ENCODE measurements at regions not wholly inside any gene's neighbourhood (a gene's known extent, or its start where the extent isn't known, plus 50 kb on each side); places are given as distances from the start of the nearest gene placed in this dataset.
"Not testable (repeated sequence)": the region's sequence is repeated elsewhere in the genome, so short reads cannot be mapped to it uniquely, and the experiment has no call there.

DNA sequence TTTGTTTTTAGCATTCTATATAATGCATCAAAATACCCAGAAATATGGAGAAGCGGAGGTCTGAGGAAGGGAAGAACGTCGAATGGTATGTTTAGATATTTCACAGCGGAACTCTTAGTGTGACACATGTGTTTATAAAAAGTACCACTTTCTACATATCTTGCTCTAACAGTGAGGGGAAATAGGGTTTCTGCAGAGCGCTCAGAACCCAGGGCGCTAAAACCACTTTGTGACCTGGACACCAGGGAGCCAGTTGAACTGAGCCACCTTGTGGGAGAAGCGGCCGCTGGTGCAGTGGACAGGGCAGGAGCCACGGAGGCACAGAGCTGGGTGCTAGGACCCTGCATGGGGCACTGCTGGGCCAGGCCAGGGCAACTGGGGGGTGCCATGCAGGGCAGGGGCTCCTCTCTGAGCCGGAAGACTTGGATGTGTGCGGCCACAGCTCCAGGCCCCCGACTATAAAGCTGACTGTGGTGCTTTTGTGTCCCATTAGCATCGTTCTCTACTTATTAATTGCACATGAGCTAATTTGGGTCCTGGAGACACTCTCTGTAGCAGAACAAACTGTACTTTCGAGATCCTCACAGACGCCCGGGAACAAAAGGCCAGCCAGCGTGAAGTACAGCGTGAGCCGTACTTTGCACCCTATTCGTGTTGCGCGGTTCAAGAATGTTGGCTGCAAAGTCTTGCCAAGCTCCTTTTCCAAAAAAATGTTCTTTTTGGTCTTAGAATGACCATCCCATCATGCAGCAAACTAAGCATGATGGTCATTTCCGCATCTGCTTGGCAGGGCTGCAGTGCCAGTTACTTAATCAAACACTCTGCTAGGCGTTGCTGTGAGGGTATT lies 151.9 kb upstream of the ALKAL2 start:
- no peaks in the 10 kb centered on the region for H3K27me3 Mint-ChIP-seq
- H3K4me1 Mint-ChIP-seq: peaks cover 47% of the 10 kb centered on the region
- ATAC-seq: no peak
- no peaks in the 10 kb centered on the region for H3K9me3 Mint-ChIP-seq
- peak overlapping the region; percentile 86 for H3K27ac Mint-ChIP-seq
- H3K4me3 Mint-ChIP-seq: no peak overlapping the region
- no peaks in the 10 kb centered on the region for H3K36me3 Mint-ChIP-seq

DNA sequence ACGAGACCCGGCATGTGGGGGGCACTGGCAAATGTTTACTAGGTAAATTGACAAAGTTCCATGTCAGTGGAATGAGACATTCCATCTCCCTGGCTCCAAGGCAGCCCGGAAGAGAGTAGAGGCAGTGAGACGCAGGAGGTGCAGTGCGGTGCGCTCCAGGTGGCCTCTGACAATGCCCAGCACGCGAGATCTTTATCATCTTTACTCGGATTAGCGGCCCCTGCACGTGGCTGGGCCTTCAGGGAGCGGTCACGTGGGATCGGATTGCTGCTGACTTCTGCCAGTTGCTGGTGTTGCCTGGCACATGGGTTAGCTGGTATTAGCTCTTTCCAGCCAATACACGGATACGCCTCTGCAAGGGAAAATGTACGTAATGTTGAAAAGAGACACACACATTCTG lies 151.2 kb upstream of the ALKAL2 start:
- no peak for ATAC-seq
- H3K4me1 Mint-ChIP-seq: peaks cover 54% of the 10 kb centered on the region
- no peaks in the 10 kb centered on the region for H3K36me3 Mint-ChIP-seq
- H3K9me3 Mint-ChIP-seq: no peaks in the 10 kb centered on the region
- no peak overlapping the region for H3K4me3 Mint-ChIP-seq
- H3K27ac Mint-ChIP-seq: peak overlapping the region; percentile 86
- no peaks in the 10 kb centered on the region for H3K27me3 Mint-ChIP-seq

DNA sequence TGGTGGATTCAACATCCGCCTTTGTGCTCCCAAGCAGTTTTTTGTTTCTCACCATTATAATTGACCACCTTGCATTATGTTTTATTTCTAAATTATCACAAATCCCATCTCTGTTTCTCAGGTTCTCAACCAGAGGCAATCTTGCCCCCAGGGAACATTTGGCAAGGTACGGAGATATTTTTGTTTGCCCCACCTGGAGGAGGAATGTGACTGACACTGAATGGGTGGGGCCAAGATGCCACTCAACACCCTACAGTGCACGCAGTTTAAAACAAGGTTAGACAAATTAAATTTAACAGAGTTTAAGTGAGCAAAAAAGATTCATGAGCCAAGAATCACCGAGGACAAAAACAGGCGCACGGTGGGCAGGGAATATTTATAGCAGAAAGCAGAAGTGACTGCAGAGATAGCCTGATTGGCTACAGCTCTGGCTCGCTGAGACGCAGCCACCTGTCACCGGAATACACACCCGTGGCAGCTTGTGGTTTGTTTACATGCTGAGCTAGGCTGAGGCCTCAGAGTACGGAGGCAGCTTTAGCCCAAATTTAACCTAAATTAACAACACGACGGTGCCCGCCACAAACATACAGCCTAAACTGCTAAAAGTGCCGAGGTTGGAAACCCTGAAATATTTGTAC lies 150.0 kb upstream of the ALKAL2 start:
- H3K36me3 Mint-ChIP-seq: no peaks in the 10 kb centered on the region
- H3K4me3 Mint-ChIP-seq: peak overlapping the region; percentile 78
- no peaks in the 10 kb centered on the region for H3K27me3 Mint-ChIP-seq
- H3K4me1 Mint-ChIP-seq: peaks cover 48% of the 10 kb centered on the region
- H3K9me3 Mint-ChIP-seq: no peaks in the 10 kb centered on the region
- peak; percentile 96 for ATAC-seq
- peak overlapping the region; percentile 86 for H3K27ac Mint-ChIP-seq

DNA sequence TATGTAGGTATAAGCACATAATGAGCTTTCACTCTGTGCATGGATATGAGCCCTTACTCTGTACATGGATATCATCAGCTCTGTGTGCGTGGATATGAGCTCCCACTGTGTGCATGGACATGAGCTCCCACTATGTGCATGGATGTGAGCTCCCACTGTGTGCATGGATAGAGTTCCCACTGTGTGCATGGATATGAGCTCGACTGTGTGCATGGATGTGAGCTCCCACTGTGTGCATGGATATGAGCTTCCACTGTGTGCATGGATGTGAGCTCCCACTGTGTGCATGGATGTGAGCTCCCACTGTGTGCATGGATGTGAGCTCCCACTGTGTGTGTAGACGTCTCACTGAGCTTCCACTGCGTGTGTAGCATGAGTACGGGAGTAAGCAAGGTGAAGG lies 149.3 kb upstream of the ALKAL2 start:
- Mint-ChIP-seq H3K27ac (peak overlapping the region; percentile 86), H3K36me3 (no peaks in the 10 kb centered on the region), H3K4me1 (peaks cover 47% of the 10 kb centered on the region)

DNA sequence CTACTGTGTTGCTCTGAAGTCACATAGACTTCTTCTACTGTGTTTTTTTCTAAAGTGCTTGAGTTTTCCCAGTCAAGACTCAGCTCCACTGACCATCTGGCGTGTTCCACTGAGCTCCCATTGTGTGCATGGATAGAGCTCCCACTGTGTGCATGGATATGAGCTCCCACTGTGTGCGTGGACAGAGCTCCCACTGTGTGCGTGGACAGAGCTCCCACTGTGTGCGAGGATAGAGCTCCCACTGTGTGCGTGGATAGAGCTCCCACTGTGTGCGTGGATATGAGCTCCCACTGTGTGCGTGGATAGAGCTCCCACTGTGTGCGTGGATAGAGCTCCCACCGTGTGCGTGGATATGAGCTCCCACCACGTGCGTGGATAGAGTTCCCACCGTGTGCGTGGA lies 148.3 kb upstream of the ALKAL2 start:
- Mint-ChIP-seq H3K4me3 (no peak overlapping the region), H3K9me3 (no peaks in the 10 kb centered on the region), H3K36me3 (no peaks in the 10 kb centered on the region), H3K4me1 (peaks cover 40% of the 10 kb centered on the region), H3K27me3 (no peaks in the 10 kb centered on the region), H3K27ac (no peak overlapping the region)
- ATAC-seq: no peak

More for the DNA sequence above, 149.3 kb upstream of the ALKAL2 start:
- Mint-ChIP-seq H3K4me3 (no peak overlapping the region), H3K9me3 (no peaks in the 10 kb centered on the region), H3K27me3 (no peaks in the 10 kb centered on the region)
- no peak for ATAC-seq

DNA sequence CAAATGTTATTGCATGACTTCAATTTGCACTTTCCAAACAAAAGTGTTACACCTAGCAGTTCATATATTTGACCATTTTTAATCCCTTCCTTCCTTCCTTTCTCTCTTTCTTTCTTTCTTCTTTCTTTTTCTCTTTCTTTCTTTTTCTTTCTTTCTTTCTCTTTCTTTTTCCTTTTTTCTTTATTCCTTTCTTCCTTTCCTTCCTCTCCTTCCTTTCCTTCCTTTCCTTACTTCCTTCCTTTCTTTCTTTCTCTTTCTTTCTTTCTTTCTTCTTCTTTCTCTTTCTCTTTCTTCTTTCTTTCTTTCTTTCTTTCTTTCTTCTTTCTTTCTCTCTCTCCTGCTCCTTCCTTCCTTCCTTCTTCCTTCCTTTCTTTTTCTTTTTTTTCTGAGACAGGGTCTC lies 146.7 kb upstream of the ALKAL2 start:
- Mint-ChIP-seq H3K36me3 (no peaks in the 10 kb centered on the region), H3K9me3 (no peaks in the 10 kb centered on the region), H3K4me3 (no peak overlapping the region), H3K4me1 (peaks cover 45% of the 10 kb centered on the region), H3K27ac (peak overlapping the region; percentile 66), H3K27me3 (no peaks in the 10 kb centered on the region)
- no peak for ATAC-seq

DNA sequence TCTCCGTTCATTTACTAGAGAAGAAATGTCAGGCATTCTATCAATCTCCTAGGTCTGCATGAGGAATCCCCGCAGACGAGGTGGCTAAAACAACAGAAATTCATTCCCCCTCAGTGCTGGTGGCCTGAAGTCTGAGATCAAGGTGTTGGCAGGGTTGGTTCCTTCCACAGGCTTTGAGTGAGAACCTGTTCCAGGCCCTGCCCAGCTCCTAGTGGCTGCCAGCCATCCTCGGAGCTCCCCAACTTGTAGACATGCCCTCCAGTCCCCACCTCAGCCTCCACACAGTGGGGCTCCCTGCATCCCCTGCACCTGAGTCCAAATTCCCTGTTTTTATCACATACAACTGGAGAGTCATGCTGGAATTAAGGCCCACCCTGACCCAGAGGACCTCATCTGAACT lies 145.3 kb upstream of the ALKAL2 start:
- Mint-ChIP-seq H3K4me3 (no peak overlapping the region), H3K27me3 (no peaks in the 10 kb centered on the region), H3K27ac (peak overlapping the region; percentile 19), H3K9me3 (no peaks in the 10 kb centered on the region), H3K36me3 (no peaks in the 10 kb centered on the region), H3K4me1 (peaks cover 42% of the 10 kb centered on the region)
- ATAC-seq: no peak

DNA sequence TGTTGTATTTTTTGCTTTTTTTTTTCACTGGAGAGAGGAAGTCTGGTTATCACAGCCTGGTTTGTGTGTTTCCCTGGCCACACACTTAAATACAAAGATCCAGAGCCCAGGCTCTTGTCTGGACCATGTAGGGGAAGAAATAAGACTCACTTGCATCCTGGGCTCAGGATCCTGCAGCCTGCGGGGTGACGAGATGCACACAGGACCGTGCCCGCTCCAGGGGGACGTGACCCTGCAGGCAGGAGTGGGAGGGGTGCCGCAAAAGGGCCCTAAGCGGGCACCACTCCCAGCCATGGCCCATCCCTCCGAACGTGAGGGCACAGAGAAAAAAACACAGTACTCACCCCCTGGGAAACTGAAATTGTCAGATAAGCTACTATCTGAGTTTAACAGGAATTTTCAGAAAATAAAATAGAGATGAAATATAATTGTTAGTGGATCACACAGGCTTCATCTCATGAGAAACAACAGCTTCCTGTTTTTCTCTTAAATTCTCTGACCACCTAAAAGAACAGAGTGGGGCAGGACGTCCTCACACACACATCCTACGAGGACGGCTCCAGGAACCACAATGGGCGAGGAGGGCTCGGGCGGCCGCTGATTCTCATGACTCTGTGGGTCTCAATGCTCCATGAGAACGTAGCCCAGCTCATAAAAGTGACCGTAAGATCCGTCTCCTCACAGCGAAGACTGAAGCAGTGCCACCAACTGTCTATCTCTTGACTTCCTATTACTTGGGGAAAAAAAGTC lies 142.6 kb upstream of the ALKAL2 start:
- no peak for ATAC-seq
- no peaks in the 10 kb centered on the region for H3K9me3 Mint-ChIP-seq
- H3K27ac Mint-ChIP-seq: peak overlapping the region; percentile 85
- peak overlapping the region; percentile 76 for H3K4me3 Mint-ChIP-seq
- H3K36me3 Mint-ChIP-seq: no peaks in the 10 kb centered on the region
- no peaks in the 10 kb centered on the region for H3K27me3 Mint-ChIP-seq
- H3K4me1 Mint-ChIP-seq: peaks cover 32% of the 10 kb centered on the region

DNA sequence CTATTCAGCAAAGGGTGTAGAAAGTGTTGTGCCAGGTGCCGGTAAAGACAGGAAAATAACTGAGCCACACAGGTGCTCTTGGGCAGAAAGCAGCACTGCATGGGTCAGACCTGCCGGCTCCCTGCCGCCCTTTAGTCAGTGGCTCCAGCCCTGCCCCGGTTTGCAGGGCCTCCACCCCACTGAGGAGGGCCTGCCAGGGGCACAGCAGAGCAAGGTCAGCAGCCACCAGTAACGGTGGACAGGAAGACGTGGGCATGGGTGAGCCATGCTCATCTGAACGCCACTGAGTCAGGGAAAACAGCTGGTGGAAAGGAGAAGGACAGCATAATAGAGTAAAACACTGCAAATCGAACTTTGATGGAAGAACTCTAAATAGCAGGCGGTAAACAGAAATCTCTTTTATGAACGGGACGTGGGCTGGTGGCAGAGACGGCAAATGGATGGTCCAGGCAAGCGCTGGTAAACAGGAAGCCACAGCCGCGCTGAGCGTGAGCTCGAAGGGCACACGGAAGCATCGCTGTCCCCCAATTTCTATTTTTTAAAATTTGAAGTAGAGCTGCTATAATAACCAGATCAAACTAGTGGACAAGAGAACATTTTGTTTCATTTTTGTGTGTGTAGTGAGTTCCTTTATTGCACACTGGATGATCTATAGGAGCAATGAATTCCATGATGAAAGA lies 141.8 kb upstream of the ALKAL2 start:
- peak overlapping the region; percentile 85 for H3K27ac Mint-ChIP-seq
- H3K4me3 Mint-ChIP-seq: peak overlapping the region; percentile 76
- no peaks in the 10 kb centered on the region for H3K27me3 Mint-ChIP-seq
- H3K36me3 Mint-ChIP-seq: no peaks in the 10 kb centered on the region
- peak; percentile 76 for ATAC-seq
- peaks cover 28% of the 10 kb centered on the region for H3K4me1 Mint-ChIP-seq
- no peaks in the 10 kb centered on the region for H3K9me3 Mint-ChIP-seq

DNA sequence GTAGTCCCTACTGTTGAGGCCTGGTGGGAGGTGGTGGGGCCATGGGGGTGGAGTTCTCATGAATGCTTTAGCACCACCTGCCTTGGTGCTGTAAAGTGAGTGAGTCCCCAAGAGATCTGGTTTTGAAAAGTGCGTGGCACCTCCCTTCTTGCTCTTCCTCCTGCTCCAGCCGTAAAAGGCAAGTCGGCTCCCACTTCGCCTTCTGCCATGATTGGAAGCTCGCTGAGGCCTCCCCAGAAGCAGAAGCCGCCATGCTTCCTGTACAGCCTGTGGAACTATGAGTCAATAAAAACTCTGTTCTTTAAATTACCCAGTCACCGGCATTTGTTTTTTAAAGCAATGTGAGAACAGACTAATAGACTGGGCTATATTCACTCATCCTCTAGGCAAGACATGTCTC lies 141.3 kb upstream of the ALKAL2 start:
- peak overlapping the region; percentile 85 for H3K27ac Mint-ChIP-seq
- peaks cover 22% of the 10 kb centered on the region for H3K4me1 Mint-ChIP-seq
- H3K36me3 Mint-ChIP-seq: no peaks in the 10 kb centered on the region
- H3K27me3 Mint-ChIP-seq: no peaks in the 10 kb centered on the region
- no peak for ATAC-seq
- peak overlapping the region; percentile 76 for H3K4me3 Mint-ChIP-seq
- H3K9me3 Mint-ChIP-seq: no peaks in the 10 kb centered on the region

DNA sequence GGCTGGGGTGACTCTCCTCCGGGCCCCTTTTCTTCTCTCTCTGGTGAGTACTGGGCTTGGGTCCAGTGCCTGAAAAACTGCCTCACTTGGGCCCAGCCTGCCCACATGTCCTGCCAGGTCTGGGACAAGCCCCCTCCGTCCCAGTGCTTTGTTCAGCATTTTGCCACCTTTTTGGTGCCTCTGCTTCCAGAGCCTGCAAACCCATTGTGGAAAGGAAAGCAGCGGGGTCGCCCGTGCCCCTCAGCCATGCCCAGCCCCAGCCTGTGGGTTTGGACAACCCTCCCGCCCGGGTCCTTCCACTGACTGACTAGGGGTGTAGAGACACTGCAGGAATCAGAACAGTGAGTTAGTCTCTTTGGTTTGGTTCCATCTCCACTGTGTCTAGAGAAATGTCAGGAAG lies 140.7 kb upstream of the ALKAL2 start:
- ATAC-seq: no peak
- Mint-ChIP-seq H3K4me1 (peaks cover 21% of the 10 kb centered on the region), H3K27ac (peak overlapping the region; percentile 85), H3K27me3 (no peaks in the 10 kb centered on the region), H3K36me3 (no peaks in the 10 kb centered on the region), H3K4me3 (peak overlapping the region; percentile 23), H3K9me3 (no peaks in the 10 kb centered on the region)

DNA sequence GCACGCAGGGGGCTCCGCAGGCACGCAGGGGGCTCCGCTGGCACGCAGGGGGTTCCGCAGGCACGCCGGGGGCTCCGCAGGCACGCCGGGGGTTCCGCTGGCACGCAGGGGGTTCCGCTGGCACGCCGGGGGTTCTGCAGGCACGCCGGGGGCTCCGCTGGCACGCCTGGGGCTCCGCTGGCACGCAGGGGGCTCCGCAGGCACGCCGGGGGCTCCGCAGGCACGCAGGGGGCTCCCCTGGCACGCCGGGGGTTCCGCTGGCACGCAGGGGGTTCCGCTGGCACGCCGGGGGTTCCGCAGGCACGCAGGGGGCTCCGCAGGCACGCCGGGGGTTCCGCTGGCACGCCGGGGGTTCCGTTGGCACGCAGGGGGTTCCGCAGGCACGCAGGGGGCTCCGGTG lies 138.8 kb upstream of the ALKAL2 start:
- not testable (repeated sequence) for ATAC-seq, H3K27ac Mint-ChIP-seq, H3K4me3 Mint-ChIP-seq, H3K36me3 Mint-ChIP-seq, H3K9me3 Mint-ChIP-seq, H3K27me3 Mint-ChIP-seq
- H3K4me1 Mint-ChIP-seq: peaks cover 21% of the 10 kb centered on the region

DNA sequence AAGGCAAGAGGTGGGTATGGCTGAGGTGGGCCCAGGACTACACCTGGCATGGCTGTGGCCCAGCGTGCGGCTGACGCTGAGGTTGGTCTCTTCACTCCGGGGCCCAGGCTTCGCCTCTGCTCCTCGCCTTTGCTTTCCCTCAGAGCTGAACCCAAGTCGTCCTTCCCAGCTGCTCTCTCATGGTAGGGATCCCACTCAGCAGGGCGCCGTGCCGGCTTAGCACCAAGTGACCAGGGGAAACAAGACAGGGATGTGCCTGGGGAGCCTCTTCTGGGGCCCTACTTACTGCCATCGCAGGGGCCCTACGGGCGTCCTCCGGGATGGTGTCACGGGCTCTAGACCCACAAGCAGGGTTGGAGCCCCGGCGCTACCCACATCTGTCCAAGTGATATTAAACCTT lies 138.1 kb upstream of the ALKAL2 start:
- Mint-ChIP-seq H3K4me3 (no peak overlapping the region), H3K27ac (no peak overlapping the region), H3K4me1 (peaks cover 21% of the 10 kb centered on the region), H3K36me3 (no peaks in the 10 kb centered on the region), H3K9me3 (no peaks in the 10 kb centered on the region), H3K27me3 (no peaks in the 10 kb centered on the region)
- no peak for ATAC-seq

DNA sequence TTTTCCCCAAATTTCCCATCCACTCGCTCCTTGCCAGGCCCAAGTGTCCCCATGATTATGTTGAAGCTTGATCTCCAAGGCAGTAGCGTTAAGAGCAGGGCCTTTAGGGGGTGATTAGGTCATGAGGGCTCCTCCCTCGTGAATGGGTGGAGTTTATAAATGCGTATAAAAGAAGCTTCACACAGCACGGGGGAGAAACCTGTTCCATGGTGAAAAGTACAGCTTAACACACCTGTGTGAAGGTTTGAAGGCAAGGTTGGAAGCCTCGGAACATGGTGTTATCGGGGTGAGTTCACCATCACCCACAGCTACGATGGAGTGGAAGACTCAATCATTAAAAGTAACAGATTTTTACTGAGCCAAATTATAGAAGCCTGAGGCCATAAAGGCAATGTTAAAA lies 137.4 kb upstream of the ALKAL2 start:
- Mint-ChIP-seq H3K36me3 (no peaks in the 10 kb centered on the region), H3K27ac (no peak overlapping the region), H3K4me3 (no peak overlapping the region), H3K9me3 (no peaks in the 10 kb centered on the region), H3K4me1 (peaks cover 14% of the 10 kb centered on the region), H3K27me3 (no peaks in the 10 kb centered on the region)
- ATAC-seq: no peak
